GM12801 (cell line): ENCODE measurements at regions not wholly inside any gene's neighbourhood (a gene's known extent, or its start where the extent isn't known, plus 50 kb on each side); places are given as distances from the start of the nearest gene placed in this dataset.

Experiments
- TF ChIP-seq, protein P1 (sequence below): IDR thresholded peaks from one replicate; pipeline ENCODE4 v1.5.1; 2011; ENCODE audit warnings: control low read depth; ENCODE audit not compliant: insufficient read length; ENCODE audit errors: extremely low read depth

DNA sequence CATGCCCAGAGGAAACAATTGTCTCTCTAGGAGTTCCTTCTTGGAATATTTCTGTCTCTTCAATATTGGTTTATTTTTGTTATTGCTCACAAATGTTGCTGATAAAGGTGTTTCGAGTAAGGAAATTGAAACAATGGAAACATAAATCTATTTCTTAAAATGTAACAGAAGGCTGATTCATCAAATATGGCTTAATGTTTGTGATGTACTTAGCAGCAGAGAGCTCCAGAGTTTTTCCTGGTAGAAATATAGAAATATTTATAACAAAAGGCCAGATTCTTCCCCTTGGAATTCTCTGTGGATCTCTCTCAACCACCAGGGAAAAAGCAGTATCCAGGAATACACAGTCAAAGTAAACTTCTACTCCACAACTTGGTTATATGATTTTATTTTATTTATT, 149.2 kb upstream of the LRIG3 start:
- TF ChIP-seq, protein P1, sequence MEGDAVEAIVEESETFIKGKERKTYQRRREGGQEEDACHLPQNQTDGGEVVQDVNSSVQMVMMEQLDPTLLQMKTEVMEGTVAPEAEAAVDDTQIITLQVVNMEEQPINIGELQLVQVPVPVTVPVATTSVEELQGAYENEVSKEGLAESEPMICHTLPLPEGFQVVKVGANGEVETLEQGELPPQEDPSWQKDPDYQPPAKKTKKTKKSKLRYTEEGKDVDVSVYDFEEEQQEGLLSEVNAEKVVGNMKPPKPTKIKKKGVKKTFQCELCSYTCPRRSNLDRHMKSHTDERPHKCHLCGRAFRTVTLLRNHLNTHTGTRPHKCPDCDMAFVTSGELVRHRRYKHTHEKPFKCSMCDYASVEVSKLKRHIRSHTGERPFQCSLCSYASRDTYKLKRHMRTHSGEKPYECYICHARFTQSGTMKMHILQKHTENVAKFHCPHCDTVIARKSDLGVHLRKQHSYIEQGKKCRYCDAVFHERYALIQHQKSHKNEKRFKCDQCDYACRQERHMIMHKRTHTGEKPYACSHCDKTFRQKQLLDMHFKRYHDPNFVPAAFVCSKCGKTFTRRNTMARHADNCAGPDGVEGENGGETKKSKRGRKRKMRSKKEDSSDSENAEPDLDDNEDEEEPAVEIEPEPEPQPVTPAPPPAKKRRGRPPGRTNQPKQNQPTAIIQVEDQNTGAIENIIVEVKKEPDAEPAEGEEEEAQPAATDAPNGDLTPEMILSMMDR, result no peak

DNA sequence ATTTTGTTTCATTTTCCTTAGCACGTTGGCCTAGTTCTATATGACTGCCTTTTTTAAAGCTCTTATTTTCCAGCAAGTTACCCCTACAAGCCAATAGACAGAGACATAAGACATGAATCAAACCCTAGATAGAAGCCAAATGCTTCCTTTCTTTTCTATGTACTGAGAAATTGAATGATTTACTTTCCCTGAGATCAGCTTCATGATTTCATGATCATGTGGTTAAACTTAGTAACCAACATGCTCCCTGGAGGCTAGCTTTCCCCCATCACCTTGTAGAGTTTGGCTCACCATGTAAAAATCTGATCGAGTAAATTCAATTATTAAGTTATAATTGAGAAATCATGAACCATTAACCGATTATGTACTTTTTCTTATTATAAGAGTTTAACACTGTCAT, 148.1 kb upstream of the LRIG3 start:
- TF ChIP-seq, protein P1, result no peak

DNA sequence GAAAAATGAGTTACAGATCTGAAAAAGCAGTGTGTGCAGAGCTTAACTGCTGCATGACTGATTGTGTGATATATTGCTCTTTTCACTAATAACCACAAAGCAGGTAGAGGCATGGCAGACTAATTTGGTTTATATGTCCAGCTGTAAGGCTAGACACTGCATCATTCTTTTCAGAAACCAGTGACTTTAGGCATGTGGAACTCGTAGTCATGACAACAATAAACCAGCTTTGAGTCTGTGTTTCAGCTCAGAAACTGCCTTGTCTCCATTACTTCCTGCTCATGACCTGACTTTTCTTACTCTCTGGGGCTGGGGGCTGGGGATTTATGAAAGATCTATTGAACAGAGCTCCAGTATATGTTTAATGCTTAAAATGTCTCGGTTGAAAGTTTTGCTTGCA, 146.8 kb upstream of the LRIG3 start:
- TF ChIP-seq, protein P1, result no peak

DNA sequence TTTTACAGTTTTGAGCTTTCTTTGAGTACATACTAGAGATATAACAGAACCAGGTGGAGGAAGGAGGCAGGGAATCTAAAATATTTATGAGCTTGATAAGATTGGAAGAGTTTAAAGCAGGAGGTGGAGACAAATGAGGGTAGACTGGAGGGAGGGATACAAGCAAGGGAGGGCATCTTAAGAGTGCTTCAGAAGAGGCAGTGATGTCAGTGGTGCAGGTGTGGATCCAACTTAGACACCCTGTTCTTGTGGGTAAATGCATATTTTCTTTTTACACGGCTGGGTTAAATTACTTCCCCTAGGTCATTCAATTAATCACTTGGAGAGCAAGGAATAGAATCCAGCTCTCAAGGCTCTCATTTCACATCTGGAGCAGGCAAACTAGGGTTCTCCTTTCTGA, 146.1 kb upstream of the LRIG3 start:
- TF ChIP-seq, protein P1, result no peak

DNA sequence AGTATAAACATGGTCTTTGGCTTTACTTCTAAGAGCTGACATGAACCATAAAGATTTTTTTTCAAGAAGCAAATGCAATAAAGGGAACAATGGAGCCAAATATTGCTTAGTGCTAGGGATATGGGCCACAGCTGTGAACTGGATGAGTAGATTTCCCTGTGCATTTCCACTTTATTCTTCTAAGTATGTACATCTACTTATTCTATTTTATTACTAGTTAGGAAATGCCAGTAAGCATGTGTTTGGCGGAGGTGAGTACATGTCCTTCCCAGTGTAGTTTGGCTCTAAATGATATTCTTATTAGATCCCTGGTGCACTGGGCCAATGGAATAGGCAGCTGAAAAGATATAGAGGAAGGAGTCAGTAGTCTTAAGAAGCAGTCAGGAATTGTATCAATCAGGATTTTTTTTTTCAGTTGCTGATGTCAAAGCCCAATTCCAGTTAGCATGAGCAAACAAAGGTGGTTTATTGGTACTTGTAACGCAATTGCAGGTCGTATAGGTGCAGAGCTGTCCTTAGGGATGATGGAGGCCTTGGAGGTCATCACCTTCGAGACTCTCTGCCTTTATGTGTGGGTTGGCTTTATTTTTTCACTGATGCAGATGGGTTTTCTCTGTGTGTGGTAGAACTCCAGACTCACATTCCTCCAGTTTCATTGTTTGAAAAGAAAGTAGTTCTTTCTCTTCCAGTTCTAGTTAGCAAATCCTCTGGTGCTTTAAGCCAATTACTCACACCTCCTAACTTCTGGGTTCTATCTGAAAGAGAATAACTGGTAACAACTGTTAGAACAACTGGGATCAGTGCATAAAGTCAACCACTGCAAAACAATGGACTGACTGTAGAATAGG, 139.0 kb upstream of the LRIG3 start:
- TF ChIP-seq, protein P1, result no peak

DNA sequence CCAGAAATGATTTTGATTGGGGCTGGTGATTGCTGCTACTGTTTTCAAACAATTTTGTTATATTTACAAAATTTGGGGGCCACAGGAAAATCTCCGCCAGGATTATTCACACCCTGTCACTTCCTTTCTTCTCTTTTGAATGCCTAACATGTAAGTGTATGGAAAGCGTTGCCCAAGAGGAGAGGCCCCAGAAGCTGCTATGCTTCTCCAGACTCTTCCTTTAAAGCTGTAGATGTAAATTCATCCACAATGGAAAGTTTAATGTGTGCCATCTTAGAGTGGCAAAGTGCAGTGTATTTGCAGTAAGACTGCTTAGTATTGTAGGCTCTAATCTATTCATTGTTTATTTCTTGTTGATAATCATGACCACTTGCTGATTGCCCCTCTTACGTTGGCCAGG, 136.7 kb upstream of the LRIG3 start:
- TF ChIP-seq, protein P1, result no peak

DNA sequence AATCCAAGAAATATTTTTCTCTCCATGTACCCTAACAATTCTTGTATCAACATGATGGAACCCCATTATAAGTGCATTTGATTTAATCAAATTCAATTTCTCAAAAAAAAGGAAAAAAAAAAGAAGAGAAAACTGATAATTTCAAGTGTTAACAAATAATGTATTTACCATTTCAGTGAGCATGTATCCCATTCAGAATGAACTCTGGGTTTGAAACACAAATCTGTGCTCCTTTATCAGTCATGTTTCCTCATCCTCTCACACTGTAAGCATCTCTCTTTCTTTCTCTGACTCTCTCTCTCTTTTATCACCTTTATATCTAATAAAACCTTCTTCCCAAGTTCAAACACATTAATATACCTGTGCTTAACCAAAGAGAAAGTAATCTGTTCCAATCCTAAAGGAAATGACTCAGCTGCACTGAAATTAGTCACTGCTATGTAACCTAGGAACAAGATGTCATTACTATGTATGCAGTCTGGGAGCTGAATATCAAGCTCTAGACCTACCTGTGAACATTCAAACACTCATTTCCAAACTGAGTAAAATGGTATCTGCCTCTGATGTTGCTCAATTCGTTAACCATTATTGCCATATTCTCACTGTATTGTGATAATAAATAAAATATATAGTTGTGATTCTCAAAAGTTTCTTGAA, 135.0 kb upstream of the LRIG3 start:
- TF ChIP-seq, protein P1, result no peak
